ENCODE measurements at regions not wholly inside any gene's neighbourhood (a gene's known extent, or its start where the extent isn't known, plus 50 kb on each side); places are given as distances from the start of the nearest gene placed in this dataset.

- FAIRE-seq (no peak), DNase-seq (no peak), ATAC-seq (no peak)
- 95% methylated on average over 11 of the region's 11 CpGs for WGBS, 2 donors
- TF ChIP-seq, protein P1, sequence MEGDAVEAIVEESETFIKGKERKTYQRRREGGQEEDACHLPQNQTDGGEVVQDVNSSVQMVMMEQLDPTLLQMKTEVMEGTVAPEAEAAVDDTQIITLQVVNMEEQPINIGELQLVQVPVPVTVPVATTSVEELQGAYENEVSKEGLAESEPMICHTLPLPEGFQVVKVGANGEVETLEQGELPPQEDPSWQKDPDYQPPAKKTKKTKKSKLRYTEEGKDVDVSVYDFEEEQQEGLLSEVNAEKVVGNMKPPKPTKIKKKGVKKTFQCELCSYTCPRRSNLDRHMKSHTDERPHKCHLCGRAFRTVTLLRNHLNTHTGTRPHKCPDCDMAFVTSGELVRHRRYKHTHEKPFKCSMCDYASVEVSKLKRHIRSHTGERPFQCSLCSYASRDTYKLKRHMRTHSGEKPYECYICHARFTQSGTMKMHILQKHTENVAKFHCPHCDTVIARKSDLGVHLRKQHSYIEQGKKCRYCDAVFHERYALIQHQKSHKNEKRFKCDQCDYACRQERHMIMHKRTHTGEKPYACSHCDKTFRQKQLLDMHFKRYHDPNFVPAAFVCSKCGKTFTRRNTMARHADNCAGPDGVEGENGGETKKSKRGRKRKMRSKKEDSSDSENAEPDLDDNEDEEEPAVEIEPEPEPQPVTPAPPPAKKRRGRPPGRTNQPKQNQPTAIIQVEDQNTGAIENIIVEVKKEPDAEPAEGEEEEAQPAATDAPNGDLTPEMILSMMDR (IDR thresholded peaks at IDR 0.05) = no peak
- no peak overlapping the region for H3K27ac ChIP-seq
- no peak overlapping the region for H3K4me3 ChIP-seq
- no peaks in the 10 kb centered on the region for H3K36me3 ChIP-seq
- H3K27me3 ChIP-seq = no peaks in the 10 kb centered on the region
- H3K4me1 ChIP-seq = peaks cover 0 to 12% (median 0%) of the 10 kb centered on the region in 3 donors
- intact Hi-C loops (cut with DNase I) = no loop called here
- no peaks in the 10 kb centered on the region for H3K9me3 ChIP-seq
Measured at GRCh38 chr17:77441940-77442339, 301.2 kb downstream of the SEC14L1 start.

GRCh38 chr17:77442976-77443747 lies 302.4 kb downstream of the SEC14L1 start:
- ATAC-seq (no peak), DNase-seq (no peak), FAIRE-seq (no peak)
- WGBS, 2 donors = 91 to 94% methylated on average over 10 of the region's 10 CpGs
- H3K36me3 ChIP-seq = no peaks in the 10 kb centered on the region
- H3K27ac ChIP-seq = no peak overlapping the region
- peaks cover 0 to 12% (median 0%) of the 10 kb centered on the region in 3 donors for H3K4me1 ChIP-seq
- TF ChIP-seq, protein P1 (IDR thresholded peaks at IDR 0.05) = no peak
- no peak overlapping the region for H3K4me3 ChIP-seq
- no peaks in the 10 kb centered on the region for H3K9me3 ChIP-seq
- H3K27me3 ChIP-seq = no peaks in the 10 kb centered on the region
- intact Hi-C loops (cut with DNase I) = no loop called here

DNA sequence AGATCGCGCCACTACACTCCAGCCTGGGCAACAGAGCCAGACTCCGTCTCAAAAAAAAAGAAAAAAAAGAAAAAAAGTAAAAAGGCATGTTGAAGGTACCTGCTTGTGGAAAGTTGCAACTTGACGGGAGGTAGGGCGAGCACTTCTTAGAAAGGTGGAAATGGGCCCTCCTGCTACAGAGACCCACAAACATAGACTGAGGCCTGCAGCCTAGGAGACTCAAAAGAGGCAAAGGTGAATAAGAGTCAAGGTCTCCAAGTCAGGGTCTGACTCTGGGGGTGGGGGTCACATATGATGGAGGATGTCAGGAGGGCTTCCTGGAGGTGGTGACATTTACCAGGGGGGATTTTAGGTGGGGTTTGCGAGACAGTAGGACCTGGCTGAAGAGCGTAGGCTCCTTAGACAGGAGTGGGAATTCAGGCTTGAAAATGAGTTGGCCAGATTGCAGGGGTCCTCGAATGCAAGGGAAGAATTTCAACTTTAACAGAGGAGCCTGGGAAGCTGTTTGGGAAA lies 303.0 kb downstream of the SEC14L1 start:
- 96 to 99% methylated on average over 8 of the region's 8 CpGs for WGBS, 2 donors

DNA sequence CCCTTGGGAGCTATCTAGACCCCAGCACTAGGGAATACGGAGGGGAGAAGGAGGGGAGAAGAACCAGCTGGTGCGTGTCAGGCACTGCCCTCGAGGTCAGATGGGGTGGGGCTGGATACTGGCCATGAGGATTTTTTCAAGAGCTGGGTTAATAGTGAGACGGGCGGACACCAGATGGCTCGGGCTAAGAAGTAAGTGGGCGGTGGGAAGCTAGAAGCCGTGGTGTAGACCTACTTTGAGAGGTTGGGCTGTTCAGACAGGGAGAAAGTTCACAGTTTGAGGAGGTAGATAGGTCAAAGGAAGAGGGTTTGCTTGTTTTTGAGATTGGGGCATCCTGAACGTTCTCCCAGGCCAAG lies 303.8 kb downstream of the SEC14L1 start:
- TF ChIP-seq, protein P1 (IDR thresholded peaks at IDR 0.05) = no peak
- 75 to 83% methylated on average over 9 of the region's 9 CpGs for WGBS, 2 donors
- H3K36me3 ChIP-seq = no peaks in the 10 kb centered on the region
- H3K27ac ChIP-seq = peak overlapping the region in 2 of 4 donors; percentile 63 to 71
- H3K4me1 ChIP-seq = peaks cover 0 to 9% (median 0%) of the 10 kb centered on the region in 3 donors
- DNase-seq = no peak
- FAIRE-seq = no peak
- no peaks in the 10 kb centered on the region for H3K9me3 ChIP-seq
- ATAC-seq = peak in 1 of 4 donors; percentile 4
- intact Hi-C loops (cut with DNase I) = no loop called here
- no peak overlapping the region for H3K4me3 ChIP-seq
- no peaks in the 10 kb centered on the region for H3K27me3 ChIP-seq

More for the DNA sequence above, 303.0 kb downstream of the SEC14L1 start:
- no peaks in the 10 kb centered on the region for H3K27me3 ChIP-seq
- TF ChIP-seq, protein P1 (IDR thresholded peaks at IDR 0.05) = no peak
- intact Hi-C loops (cut with DNase I) = no loop called here
- no peak for ATAC-seq
- H3K36me3 ChIP-seq = no peaks in the 10 kb centered on the region
- no peak overlapping the region for H3K27ac ChIP-seq
- no peaks in the 10 kb centered on the region for H3K9me3 ChIP-seq
- no peak for DNase-seq
- H3K4me3 ChIP-seq = no peak overlapping the region
- FAIRE-seq = no peak
- H3K4me1 ChIP-seq = peaks cover 0 to 12% (median 0%) of the 10 kb centered on the region in 3 donors

Data from pancreas (tissue), 10 donors.